Parathyroid adenoma (tissue), 2 donors: ENCODE measurements at regions not wholly inside any gene's neighbourhood (a gene's known extent, or its start where the extent isn't known, plus 50 kb on each side); places are given as distances from the start of the nearest gene placed in this dataset.

Experiments
- H2AFZ ChIP-seq: fragments of 300-600 bp; sonication (generic); one replicate; pipeline ENCODE4 v1.7.0; 2017; ENCODE audit warnings: antibody characterized with exemption, mild to moderate bottlenecking
- H3K27ac ChIP-seq: fragments of 300-600 bp; sonication (generic); one replicate; pipeline ENCODE4 v1.7.0; 2017
- H3K27me3 ChIP-seq: fragments of 300-600 bp; sonication (generic); one replicate; pipeline ENCODE4 v1.7.0; 2017; ENCODE audit warnings: low read length; ENCODE audit not compliant: control insufficient read depth, insufficient read depth
- H3K36me3 ChIP-seq: fragments of 300-600 bp; sonication (generic); one replicate; pipeline ENCODE4 v1.7.0; 2017; ENCODE audit warnings: low read length; ENCODE audit not compliant: control insufficient read depth, insufficient read depth
- H3K4me1 ChIP-seq: fragments of 300-600 bp; sonication (generic); one replicate; pipeline ENCODE4 v1.7.0; 2017; ENCODE audit warnings: control low read depth
- H3K4me2 ChIP-seq: fragments of 300-600 bp; sonication (generic); one replicate; pipeline ENCODE4 v1.7.0; 2017; ENCODE audit warnings: low read length
- H3K4me3 ChIP-seq: fragments of 300-600 bp; sonication (generic); one replicate; pipeline ENCODE4 v1.7.0; 2017; ENCODE audit warnings: low read depth, low read length
- H3K79me2 ChIP-seq: fragments of 300-600 bp; sonication (generic); one replicate; pipeline ENCODE4 v1.7.0; 2017; ENCODE audit warnings: control low read depth
- H3K9ac ChIP-seq: fragments of 300-600 bp; sonication (generic); one replicate; pipeline ENCODE4 v1.7.0; 2017; ENCODE audit warnings: mild to moderate bottlenecking
- H3K9me3 ChIP-seq: fragments of 300-600 bp; sonication (generic); one replicate; pipeline ENCODE4 v1.7.0; 2017; ENCODE audit warnings: low read length; ENCODE audit not compliant: control insufficient read depth
- TF ChIP-seq, protein P1 (sequence below): fragments of 300-600 bp; sonication (generic); IDR thresholded peaks from one replicate; pipeline ENCODE4 v1.7.0; 2017; ENCODE audit warnings: antibody characterized with exemption, mild to moderate bottlenecking
- donor health status: primary hyperparathyroidism.

DNA sequence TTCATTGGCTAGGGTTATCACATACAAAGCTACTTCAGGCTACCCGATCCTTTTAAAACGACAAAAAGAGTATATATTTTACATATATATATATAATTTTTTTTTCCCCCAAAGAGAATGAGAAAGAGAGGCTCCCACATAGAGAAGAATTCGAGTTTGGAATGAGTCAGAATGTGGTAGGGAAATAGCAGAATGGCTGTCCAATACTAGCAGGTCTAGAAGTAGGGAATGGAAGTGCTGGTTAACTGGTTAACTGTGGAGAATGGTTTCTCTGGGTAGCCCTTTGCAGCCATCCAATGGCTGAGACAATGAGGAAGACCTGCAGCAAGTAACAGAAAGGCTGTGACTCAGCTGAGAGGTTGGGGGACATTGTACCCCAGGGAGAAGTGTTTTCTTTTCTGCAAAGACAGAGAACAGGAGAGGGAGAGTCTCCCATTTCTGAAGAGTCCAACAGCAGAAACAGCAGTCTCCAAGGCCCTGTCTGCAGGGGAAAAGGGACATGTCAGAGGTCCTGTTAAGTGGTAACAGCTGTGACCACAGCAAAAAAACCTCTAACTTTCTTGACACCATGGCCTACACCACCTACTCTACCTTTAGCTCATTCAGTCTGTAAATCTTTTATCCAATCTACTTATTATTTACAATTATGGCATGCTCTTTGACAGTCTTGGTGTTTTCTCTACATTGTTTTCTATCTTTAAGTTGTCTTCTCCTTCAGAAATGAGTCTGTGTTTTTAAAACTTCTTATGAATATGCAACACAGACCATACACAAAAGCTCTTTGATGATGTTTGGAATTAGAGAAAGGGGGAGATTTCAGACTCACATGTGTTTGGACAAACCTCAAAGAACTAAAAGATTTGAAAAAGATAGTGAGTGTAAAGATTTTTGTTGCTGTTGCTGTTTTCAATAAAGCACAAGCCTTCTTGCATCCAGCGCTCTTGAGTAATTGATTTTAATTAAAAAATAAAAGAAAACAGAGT lies 116.1 kb upstream of the SLC7A14 start:
- Histone ChIP-seq H3K9ac (no peak overlapping the region), H3K9me3 (no peaks in the 10 kb centered on the region), H3K4me1 (no peaks in the 10 kb centered on the region), H2AFZ (no peak overlapping the region), H3K27me3 (no peaks in the 10 kb centered on the region), H3K79me2 (no peaks in the 10 kb centered on the region), H3K36me3 (no peaks in the 10 kb centered on the region), H3K4me3 (no peak overlapping the region), H3K4me2 (no peak overlapping the region), H3K27ac (no peak overlapping the region)
- TF ChIP-seq, protein P1, sequence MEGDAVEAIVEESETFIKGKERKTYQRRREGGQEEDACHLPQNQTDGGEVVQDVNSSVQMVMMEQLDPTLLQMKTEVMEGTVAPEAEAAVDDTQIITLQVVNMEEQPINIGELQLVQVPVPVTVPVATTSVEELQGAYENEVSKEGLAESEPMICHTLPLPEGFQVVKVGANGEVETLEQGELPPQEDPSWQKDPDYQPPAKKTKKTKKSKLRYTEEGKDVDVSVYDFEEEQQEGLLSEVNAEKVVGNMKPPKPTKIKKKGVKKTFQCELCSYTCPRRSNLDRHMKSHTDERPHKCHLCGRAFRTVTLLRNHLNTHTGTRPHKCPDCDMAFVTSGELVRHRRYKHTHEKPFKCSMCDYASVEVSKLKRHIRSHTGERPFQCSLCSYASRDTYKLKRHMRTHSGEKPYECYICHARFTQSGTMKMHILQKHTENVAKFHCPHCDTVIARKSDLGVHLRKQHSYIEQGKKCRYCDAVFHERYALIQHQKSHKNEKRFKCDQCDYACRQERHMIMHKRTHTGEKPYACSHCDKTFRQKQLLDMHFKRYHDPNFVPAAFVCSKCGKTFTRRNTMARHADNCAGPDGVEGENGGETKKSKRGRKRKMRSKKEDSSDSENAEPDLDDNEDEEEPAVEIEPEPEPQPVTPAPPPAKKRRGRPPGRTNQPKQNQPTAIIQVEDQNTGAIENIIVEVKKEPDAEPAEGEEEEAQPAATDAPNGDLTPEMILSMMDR, result no peak

- H3K9me3 ChIP-seq, result no peaks in the 10 kb centered on the region
- no peak overlapping the region for H3K4me3 ChIP-seq
- no peaks in the 10 kb centered on the region for H3K79me2 ChIP-seq
- no peaks in the 10 kb centered on the region for H3K4me1 ChIP-seq
- H3K27me3 ChIP-seq, result no peaks in the 10 kb centered on the region
- no peak overlapping the region for H3K9ac ChIP-seq
- H3K36me3 ChIP-seq, result no peaks in the 10 kb centered on the region
- H3K27ac ChIP-seq, result no peak overlapping the region
- H3K4me2 ChIP-seq, result no peak overlapping the region
- TF ChIP-seq, protein P1, result no peak
- no peak overlapping the region for H2AFZ ChIP-seq
Measured at GRCh38 chr3:170700054-170700404, 114.2 kb upstream of the SLC7A14 start.

DNA sequence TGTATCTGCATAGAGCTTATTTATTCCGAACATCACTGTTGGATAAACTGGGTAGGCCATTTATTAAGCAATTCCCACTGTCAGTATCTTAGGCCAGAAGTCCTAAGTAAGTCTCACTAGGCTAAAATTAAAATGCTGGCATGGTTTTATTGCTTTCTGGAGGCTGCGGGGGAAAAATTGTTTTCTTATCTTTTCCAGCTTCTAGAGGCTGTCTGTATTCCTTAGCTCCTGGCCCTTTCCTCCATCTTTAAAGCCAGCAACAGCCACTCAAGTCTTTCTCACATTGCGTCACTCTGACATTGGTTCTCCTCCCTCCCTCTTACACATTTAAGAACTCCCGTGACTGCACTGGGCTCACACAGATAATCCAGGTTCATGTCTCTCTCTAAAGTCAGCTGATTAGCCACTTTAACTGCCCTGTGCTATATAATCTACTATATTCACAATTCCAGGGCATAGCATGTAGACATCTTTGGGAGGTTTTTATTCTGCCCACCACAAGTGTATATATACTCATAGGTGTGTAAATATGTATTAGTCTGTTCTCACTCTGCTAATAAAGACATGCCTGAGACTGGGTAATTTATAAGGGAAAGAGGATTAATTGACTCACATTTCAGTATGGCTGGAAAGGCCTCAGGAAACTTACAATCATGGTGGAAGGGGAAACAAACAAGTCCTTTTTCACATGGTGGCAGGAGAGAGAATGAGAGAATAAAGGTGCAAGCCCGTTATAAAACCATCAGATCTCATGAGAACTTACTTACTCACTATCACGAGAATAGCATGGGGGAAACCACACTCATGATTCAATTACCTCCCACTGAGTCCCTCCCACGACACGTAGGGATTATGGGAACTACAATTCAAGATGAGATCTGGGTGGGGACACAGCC lies 113.5 kb upstream of the SLC7A14 start:
- Histone ChIP-seq H3K4me2 (no peak overlapping the region), H3K9me3 (no peaks in the 10 kb centered on the region), H3K79me2 (no peaks in the 10 kb centered on the region), H3K4me1 (no peaks in the 10 kb centered on the region), H3K27ac (no peak overlapping the region), H3K4me3 (no peak overlapping the region), H3K9ac (no peak overlapping the region), H3K36me3 (no peaks in the 10 kb centered on the region), H3K27me3 (no peaks in the 10 kb centered on the region), H2AFZ (no peak overlapping the region)
- TF ChIP-seq, protein P1, result no peak

DNA sequence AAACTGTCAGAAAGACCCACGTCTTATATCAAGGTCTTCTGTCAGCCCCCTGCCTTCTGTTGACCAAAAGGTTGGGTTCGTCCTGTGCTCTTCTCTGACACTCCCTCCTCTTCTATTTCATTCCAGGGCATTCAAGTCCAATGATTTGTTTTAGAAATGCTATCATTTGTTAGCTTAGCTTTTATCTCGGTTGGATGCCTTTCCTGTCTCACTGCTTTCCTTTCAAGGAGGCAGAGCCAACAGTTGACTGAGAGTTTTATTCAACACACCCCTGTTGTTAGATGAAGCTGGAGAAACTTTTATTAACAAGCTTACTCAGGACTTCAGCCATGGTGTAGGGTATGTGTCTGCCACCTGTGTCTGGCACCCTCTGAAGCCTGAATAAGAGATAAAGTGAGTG lies 112.0 kb upstream of the SLC7A14 start:
- no peak overlapping the region for H3K4me3 ChIP-seq
- H2AFZ ChIP-seq, result peak overlapping the region; percentile 5
- no peaks in the 10 kb centered on the region for H3K79me2 ChIP-seq
- TF ChIP-seq, protein P1, result no peak
- no peaks in the 10 kb centered on the region for H3K36me3 ChIP-seq
- H3K4me1 ChIP-seq, result no peaks in the 10 kb centered on the region
- no peaks in the 10 kb centered on the region for H3K27me3 ChIP-seq
- no peak overlapping the region for H3K4me2 ChIP-seq
- H3K27ac ChIP-seq, result no peak overlapping the region
- no peaks in the 10 kb centered on the region for H3K9me3 ChIP-seq
- no peak overlapping the region for H3K9ac ChIP-seq
